Gastrocnemius medialis (tissue), 4 donors: ENCODE measurements at regions not wholly inside any gene's neighbourhood (a gene's known extent, or its start where the extent isn't known, plus 50 kb on each side); places are given as distances from the start of the nearest gene placed in this dataset.

Source experiments
- CTCF ChIP-seq, 5 experiments: fragments of 450-650 bp in 3 of 5; fragments of 200-600 bp in 2 of 5; sonication (generic) in 2 of 5; IDR thresholded peaks in 4 of 5; conservative IDR thresholded peaks in 1 of 5; 1 replicate in 4 of 5; 2 replicates in 1 of 5; pipeline ENCODE4 v1.5.1; 2016 to 2019; ENCODE audit warnings: antibody characterized with exemption in 5 of 5, mild to moderate bottlenecking in 3 of 5, moderate library complexity in 3 of 5
- POLR2A ChIP-seq, 2 donors: fragments of 450-650 bp; IDR thresholded peaks; one replicate each; pipeline ENCODE4 v1.6.1; 2017; ENCODE audit warnings: antibody characterized with exemption in 2 of 2, mild to moderate bottlenecking in 2 of 2, moderate library complexity in 2 of 2

GRCh38 chr15:81859737-81860516, 185.9 kb downstream of the MEX3B start:
- no peak for TF ChIP-seq CTCF (IDR thresholded peaks at IDR 0.05 in 4 of 5, conservative IDR thresholded peaks at IDR 0.05 in 1 of 5)
- TF ChIP-seq POLR2A (IDR thresholded peaks at IDR 0.05) = no peak
